Cardiac fibroblast (primary cell): ENCODE measurements at regions not wholly inside any gene's neighbourhood (a gene's known extent, or its start where the extent isn't known, plus 50 kb on each side); places are given as distances from the start of the nearest gene placed in this dataset.

Experiments
- DNase-seq, 2 donors: peaks; one replicate each; pipeline versions ENCODE4 v3.0.0 to v3.0.0-alpha.2; 2010; ENCODE audit warnings: low read depth in 2 of 2
- H3K4me3 ChIP-seq, 2 donors: replicated peaks in 1 of 2; 1 replicate in 1 of 2; 2 replicates in 1 of 2; pipeline ENCODE4 v1.5.1; 2011; ENCODE audit warnings: low read depth in 2 of 2, low read length in 2 of 2, mild to moderate bottlenecking in 2 of 2, moderate library complexity in 1 of 2
- TF ChIP-seq, protein P1 (sequence below): IDR thresholded peaks from one replicate; pipeline ENCODE4 v1.5.1; 2011; ENCODE audit warnings: low read depth, mild to moderate bottlenecking, low read length, inconsistent platforms

DNA sequence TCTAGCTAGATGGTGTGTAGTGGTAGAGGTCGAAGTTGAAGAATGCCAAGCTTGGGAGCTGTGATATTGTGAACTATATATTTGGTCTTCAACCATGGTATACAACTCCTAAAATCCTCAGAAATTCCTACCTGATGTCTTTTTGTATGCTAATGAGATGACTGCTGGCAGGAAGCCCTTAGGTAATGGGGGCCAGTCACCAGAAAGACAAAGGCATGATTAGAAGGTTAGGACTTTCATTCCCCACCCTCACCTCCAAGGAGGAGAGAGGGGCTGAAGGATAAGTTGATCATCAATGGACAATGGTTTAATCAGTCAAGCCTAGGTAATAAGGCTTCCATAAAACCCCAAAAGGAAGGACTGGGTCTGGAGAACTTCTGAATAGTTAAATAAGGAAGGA lies 285.7 kb upstream of the POU5F2 start:
- H3K4me3 ChIP-seq, result no peak overlapping the region
- TF ChIP-seq, protein P1, sequence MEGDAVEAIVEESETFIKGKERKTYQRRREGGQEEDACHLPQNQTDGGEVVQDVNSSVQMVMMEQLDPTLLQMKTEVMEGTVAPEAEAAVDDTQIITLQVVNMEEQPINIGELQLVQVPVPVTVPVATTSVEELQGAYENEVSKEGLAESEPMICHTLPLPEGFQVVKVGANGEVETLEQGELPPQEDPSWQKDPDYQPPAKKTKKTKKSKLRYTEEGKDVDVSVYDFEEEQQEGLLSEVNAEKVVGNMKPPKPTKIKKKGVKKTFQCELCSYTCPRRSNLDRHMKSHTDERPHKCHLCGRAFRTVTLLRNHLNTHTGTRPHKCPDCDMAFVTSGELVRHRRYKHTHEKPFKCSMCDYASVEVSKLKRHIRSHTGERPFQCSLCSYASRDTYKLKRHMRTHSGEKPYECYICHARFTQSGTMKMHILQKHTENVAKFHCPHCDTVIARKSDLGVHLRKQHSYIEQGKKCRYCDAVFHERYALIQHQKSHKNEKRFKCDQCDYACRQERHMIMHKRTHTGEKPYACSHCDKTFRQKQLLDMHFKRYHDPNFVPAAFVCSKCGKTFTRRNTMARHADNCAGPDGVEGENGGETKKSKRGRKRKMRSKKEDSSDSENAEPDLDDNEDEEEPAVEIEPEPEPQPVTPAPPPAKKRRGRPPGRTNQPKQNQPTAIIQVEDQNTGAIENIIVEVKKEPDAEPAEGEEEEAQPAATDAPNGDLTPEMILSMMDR, result no peak
- no peak for DNase-seq

DNA sequence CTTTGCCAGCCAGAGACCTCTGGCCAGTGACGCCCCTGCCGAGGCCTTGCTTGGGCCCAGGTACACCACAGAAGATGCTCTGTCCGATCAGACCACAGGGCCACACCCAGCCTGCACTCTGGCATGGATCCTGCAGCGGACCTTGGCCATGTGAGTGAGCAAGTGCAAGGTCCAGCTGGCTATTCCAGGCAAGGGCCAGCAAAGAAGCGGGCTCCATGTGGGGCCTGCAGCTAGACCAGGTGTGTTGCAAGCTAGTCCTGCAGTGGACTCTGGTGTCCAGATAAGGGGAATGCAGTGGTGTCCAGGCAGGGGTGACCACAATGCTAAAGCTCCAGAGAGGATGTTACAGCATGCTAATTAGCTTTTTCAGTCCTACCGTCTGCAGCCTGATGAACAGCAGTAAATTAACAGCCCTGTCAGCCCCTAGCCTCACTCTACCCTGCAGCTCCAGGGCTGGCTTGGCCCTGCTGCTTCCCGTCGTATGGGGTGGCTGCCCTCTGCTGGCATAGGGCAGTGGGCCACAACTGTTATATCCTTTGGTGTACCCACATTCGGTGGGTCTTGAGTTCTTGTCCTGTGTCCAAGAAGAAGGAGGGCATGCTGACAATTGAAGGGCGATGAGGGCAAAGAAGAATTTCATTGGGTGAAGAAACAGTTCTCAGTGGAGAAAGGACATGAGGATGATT lies 284.5 kb upstream of the POU5F2 start:
- no peak overlapping the region for H3K4me3 ChIP-seq

DNA sequence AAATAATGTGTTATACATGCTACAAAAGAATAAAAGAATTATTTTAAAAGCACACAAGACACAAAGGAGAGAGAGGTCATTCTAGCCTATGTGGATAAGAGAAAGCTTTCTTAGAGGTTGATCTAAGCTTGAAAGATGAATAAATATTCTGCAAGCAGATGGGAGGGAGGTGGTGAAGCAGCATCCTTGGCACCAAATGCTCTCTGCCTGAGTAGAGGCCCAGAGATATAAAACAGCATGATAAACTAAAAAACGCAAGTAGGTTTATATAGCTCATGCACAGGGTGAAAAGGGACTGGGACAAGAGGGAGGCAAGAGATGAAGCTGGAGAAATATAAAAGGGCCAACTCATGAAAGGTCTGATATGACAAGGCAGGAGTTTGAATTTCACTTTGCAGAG lies 283.2 kb upstream of the POU5F2 start:
- TF ChIP-seq, protein P1, result no peak
- no peak for DNase-seq
- no peak overlapping the region for H3K4me3 ChIP-seq

More for the DNA sequence above, 284.5 kb upstream of the POU5F2 start:
- TF ChIP-seq, protein P1, result no peak
- DNase-seq, result no peak

GRCh38 chr5:94024101-94024500 lies 282.7 kb upstream of the POU5F2 start:
- peak; percentile 23 to 24 for DNase-seq
- TF ChIP-seq, protein P1, result no peak
- H3K4me3 ChIP-seq, result no peak overlapping the region

GRCh38 chr5:94021246-94021645 lies 279.8 kb upstream of the POU5F2 start:
- TF ChIP-seq, protein P1, result no peak
- peak; percentile 41 to 61 for DNase-seq
- H3K4me3 ChIP-seq, result no peak overlapping the region

DNA sequence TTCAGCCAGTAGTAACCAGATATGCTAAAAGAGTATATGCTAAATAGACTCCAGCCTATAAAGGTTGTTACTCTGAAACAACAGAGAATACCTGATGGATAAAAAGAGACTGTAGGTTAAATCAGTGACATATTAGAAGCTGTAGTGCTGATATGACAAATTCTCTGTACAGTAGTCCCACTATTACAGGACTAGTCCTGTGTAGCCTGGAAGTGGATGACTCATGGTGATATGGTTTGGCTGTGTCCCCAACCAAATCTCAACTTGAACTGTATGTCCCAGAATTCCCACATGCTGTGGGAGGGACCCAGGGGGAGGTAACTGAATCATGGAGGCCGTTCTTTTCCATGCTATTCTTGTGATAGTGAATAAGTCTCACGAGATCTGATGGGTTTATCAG lies 276.2 kb upstream of the POU5F2 start:
- peak; percentile 8 to 67 for DNase-seq
- no peak overlapping the region for H3K4me3 ChIP-seq
- TF ChIP-seq, protein P1, result no peak

- H3K4me3 ChIP-seq, result no peak overlapping the region
- TF ChIP-seq, protein P1, result no peak
- peak in 1 of 2 donors; percentile 51 for DNase-seq
These were observed 269.4 kb upstream of the POU5F2 start for GRCh38 chr5:94010814-94011213.
